ENCODE measurements at regions not wholly inside any gene's neighbourhood (a gene's known extent, or its start where the extent isn't known, plus 50 kb on each side); places are given as distances from the start of the nearest gene placed in this dataset.

- Mint-ChIP-seq H3K36me3 (no peaks in the 10 kb centered on the region), H3K9me3 (peaks cover 4% of the 10 kb centered on the region), H3K4me1 (no peaks in the 10 kb centered on the region), H3K4me3 (no peak overlapping the region), H3K27ac (no peak overlapping the region)
- DNase-seq (ENCODE audit: low spot score in 2 of 2) (no peak), ATAC-seq (no peak)
Observed at GRCh38 chr4:136121426-136121825, 1410.9 kb downstream of the PCDH18 start.

- H3K9me3 Mint-ChIP-seq = peaks cover 10% of the 10 kb centered on the region
- no peak for ATAC-seq
Observed at GRCh38 chr4:136113921-136114320, 1418.4 kb downstream of the PCDH18 start.

GRCh38 chr4:136112116-136112515 lies 1420.2 kb downstream of the PCDH18 start:
- ATAC-seq = no peak
- no peak overlapping the region for H3K4me3 Mint-ChIP-seq
- no peak for DNase-seq (ENCODE audit: low spot score in 2 of 2)
- H3K36me3 Mint-ChIP-seq = no peaks in the 10 kb centered on the region
- no peak overlapping the region for H3K27ac Mint-ChIP-seq
- no peaks in the 10 kb centered on the region for H3K4me1 Mint-ChIP-seq
- peaks cover 10% of the 10 kb centered on the region for H3K9me3 Mint-ChIP-seq

More at GRCh38 chr4:136113921-136114320, 1418.4 kb downstream of the PCDH18 start:
- no peak for DNase-seq (ENCODE audit: low spot score in 2 of 2)
- H3K4me3 Mint-ChIP-seq = no peak overlapping the region
- no peaks in the 10 kb centered on the region for H3K4me1 Mint-ChIP-seq
- no peaks in the 10 kb centered on the region for H3K36me3 Mint-ChIP-seq
- H3K27ac Mint-ChIP-seq = no peak overlapping the region

DNA sequence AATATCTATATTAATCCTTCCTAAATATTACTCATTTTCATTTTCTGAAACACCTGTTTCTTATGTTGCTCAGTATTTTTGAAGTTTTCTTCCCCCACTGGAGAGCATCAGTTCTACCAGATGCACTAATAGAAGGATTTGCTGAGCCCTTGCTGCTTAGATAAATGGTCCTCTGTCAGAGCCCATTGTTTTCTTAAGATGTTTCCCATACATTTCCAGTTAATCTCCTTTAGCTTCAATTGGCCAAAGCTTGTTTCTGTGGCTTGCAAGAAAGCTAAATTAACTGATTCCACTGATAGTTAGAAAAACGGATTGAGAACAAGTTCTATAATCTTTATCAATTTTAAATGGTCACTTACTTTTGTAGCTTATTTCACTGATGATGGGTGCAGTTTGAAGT lies 1425.5 kb downstream of the PCDH18 start:
- Mint-ChIP-seq H3K36me3 (no peaks in the 10 kb centered on the region), H3K4me3 (no peak overlapping the region), H3K27ac (no peak overlapping the region), H3K9me3 (peaks cover 3% of the 10 kb centered on the region), H3K4me1 (no peaks in the 10 kb centered on the region)
- DNase-seq (ENCODE audit: low spot score in 2 of 2) (no peak), ATAC-seq (no peak)

DNA sequence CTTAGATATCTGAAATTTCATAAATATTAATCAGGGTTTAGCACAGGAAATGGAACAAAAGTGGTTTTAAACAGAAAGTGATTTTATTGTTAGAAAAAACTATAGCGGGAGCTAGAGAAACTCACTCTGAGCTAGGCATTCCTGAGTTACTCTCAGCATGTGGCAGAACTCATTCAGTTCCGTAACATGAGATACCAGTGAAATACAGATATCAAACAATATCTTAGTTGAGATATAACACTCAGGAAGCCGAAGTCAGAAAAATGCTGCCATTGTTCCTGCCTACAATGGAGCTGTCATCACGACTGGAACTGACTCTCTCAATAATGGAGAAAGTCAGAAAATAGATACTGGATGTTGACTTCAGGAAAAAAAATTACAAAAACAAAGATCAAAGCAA lies 1428.7 kb downstream of the PCDH18 start:
- Mint-ChIP-seq H3K9me3 (peaks cover 5% of the 10 kb centered on the region), H3K4me3 (no peak overlapping the region), H3K36me3 (no peaks in the 10 kb centered on the region), H3K27ac (no peak overlapping the region), H3K4me1 (no peaks in the 10 kb centered on the region)
- ATAC-seq = no peak
- DNase-seq (ENCODE audit: low spot score in 2 of 2) = no peak

- no peaks in the 10 kb centered on the region for H3K4me1 Mint-ChIP-seq
- H3K9me3 Mint-ChIP-seq = peaks cover 5% of the 10 kb centered on the region
- no peak overlapping the region for H3K4me3 Mint-ChIP-seq
- no peak overlapping the region for H3K27ac Mint-ChIP-seq
- no peak for ATAC-seq
- DNase-seq (ENCODE audit: low spot score in 2 of 2) = no peak
- no peaks in the 10 kb centered on the region for H3K36me3 Mint-ChIP-seq
Observed at GRCh38 chr4:136097676-136098075, 1434.6 kb downstream of the PCDH18 start.

DNA sequence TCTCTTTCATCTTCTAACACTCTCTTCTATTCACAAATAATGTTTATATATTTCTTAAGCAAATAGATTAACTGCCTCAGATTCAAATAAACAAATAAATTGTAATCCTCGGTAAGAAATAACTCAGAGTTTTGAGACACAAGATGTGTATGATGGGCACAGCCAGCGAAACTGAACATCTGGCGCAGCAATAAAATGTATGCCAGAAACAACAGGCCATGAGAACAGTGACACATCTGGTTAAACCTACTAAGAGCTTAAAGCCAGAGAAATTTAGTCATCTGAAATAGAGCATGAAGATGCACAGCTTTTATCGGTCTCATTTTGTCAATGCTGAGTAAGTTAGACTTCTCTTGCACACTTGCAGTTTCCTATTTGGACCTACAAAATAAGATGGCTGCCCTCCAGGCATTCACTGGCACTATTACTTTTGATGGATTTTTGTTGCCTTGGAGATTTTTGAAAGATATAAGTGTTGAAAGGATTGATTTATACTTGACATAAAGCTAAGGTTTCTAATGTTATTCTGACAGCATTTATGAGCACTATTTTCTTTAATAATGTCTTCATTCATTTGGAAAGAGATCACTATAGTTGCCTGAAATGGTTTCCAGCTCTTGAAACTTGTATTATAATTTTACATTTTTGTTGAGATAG lies 1444.0 kb downstream of the PCDH18 start:
- Mint-ChIP-seq H3K4me1 (no peaks in the 10 kb centered on the region), H3K27ac (no peak overlapping the region), H3K36me3 (no peaks in the 10 kb centered on the region), H3K4me3 (no peak overlapping the region), H3K9me3 (no peaks in the 10 kb centered on the region)
- DNase-seq (ENCODE audit: low spot score in 2 of 2) (no peak), ATAC-seq (no peak)

DNA sequence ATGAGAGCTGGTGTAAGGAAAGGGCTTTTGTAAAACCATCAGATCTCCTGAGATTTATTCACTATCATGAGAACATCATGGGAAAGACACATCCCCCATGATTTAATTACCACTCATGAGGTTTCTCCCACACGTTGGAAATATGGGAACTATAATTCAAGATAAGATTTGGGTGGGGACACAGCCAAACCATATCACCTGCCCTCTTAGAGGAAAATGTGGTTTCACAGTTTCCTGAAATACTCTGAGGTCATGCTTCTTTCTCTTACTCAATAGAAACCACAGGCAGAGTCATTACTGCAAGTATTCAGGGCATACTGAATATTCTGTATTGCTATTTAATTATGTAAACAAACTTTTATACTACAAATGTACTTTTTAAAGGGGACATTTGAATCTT lies 1453.3 kb downstream of the PCDH18 start:
- no peaks in the 10 kb centered on the region for H3K4me1 Mint-ChIP-seq
- no peak for DNase-seq (ENCODE audit: low spot score in 2 of 2)
- H3K4me3 Mint-ChIP-seq = no peak overlapping the region
- no peaks in the 10 kb centered on the region for H3K36me3 Mint-ChIP-seq
- peaks cover 14% of the 10 kb centered on the region for H3K9me3 Mint-ChIP-seq
- no peak overlapping the region for H3K27ac Mint-ChIP-seq
- no peak for ATAC-seq

- no peaks in the 10 kb centered on the region for H3K36me3 Mint-ChIP-seq
Observed at GRCh38 chr4:136056748-136057147, 1475.5 kb downstream of the PCDH18 start.

GRCh38 chr4:136055360-136055759 lies 1476.9 kb downstream of the PCDH18 start:
- ATAC-seq = no peak
- no peaks in the 10 kb centered on the region for H3K4me1 Mint-ChIP-seq
- no peak overlapping the region for H3K4me3 Mint-ChIP-seq
- no peak for DNase-seq (ENCODE audit: low spot score in 2 of 2)
- no peaks in the 10 kb centered on the region for H3K36me3 Mint-ChIP-seq
- H3K27ac Mint-ChIP-seq = no peak overlapping the region
- H3K9me3 Mint-ChIP-seq = peaks cover 8% of the 10 kb centered on the region

More at GRCh38 chr4:136056748-136057147, 1475.5 kb downstream of the PCDH18 start:
- no peak overlapping the region for H3K4me3 Mint-ChIP-seq
- peaks cover 8% of the 10 kb centered on the region for H3K9me3 Mint-ChIP-seq
- H3K27ac Mint-ChIP-seq = no peak overlapping the region
- H3K4me1 Mint-ChIP-seq = no peaks in the 10 kb centered on the region
- DNase-seq (ENCODE audit: low spot score in 2 of 2) (no peak), ATAC-seq (no peak)

- ATAC-seq (no peak), DNase-seq (ENCODE audit: low spot score in 2 of 2) (no peak)
- Mint-ChIP-seq H3K27ac (no peak overlapping the region), H3K9me3 (peaks cover 9% of the 10 kb centered on the region), H3K4me3 (no peak overlapping the region), H3K36me3 (no peaks in the 10 kb centered on the region), H3K4me1 (no peaks in the 10 kb centered on the region)
Observed at GRCh38 chr4:136036744-136037143, 1495.5 kb downstream of the PCDH18 start.

GRCh38 chr4:136032391-136032790 lies 1499.9 kb downstream of the PCDH18 start:
- H3K9me3 Mint-ChIP-seq = peaks cover 8% of the 10 kb centered on the region

DNA sequence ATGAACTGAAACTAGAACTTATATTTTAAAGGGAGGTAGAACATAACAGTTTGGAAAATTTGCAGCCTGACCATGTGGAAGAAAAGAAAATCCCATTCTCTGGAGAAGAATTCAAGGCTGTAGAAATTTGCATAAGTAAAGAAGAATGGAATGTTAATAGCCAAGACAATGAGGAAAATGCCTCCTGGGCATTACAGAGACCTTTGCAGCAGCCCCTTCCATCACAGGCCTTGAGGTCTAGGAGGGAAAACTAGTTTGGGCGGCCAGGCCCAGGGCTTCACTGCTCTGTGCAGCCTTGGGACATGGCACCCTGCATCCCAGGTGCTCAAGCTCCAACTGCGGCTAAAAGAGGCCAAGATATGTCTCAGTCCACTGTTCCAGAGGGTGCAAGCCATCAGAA lies 1506.8 kb downstream of the PCDH18 start:
- no peak overlapping the region for H3K27ac Mint-ChIP-seq
- no peaks in the 10 kb centered on the region for H3K36me3 Mint-ChIP-seq
- no peak overlapping the region for H3K4me3 Mint-ChIP-seq
- H3K4me1 Mint-ChIP-seq = no peaks in the 10 kb centered on the region
- DNase-seq (ENCODE audit: low spot score in 2 of 2) (no peak), ATAC-seq (no peak)
- peaks cover 10% of the 10 kb centered on the region for H3K9me3 Mint-ChIP-seq

More at GRCh38 chr4:136032391-136032790, 1499.9 kb downstream of the PCDH18 start:
- Mint-ChIP-seq H3K4me3 (no peak overlapping the region), H3K4me1 (no peaks in the 10 kb centered on the region), H3K27ac (no peak overlapping the region), H3K36me3 (no peaks in the 10 kb centered on the region)
- ATAC-seq (no peak), DNase-seq (ENCODE audit: low spot score in 2 of 2) (no peak)

- Mint-ChIP-seq H3K36me3 (no peaks in the 10 kb centered on the region), H3K4me3 (no peak overlapping the region), H3K9me3 (peaks cover 11% of the 10 kb centered on the region), H3K27ac (no peak overlapping the region), H3K4me1 (no peaks in the 10 kb centered on the region)
- DNase-seq (ENCODE audit: low spot score in 2 of 2) (no peak), ATAC-seq (no peak)
Observed at GRCh38 chr4:136017556-136017955, 1514.7 kb downstream of the PCDH18 start.

DNA sequence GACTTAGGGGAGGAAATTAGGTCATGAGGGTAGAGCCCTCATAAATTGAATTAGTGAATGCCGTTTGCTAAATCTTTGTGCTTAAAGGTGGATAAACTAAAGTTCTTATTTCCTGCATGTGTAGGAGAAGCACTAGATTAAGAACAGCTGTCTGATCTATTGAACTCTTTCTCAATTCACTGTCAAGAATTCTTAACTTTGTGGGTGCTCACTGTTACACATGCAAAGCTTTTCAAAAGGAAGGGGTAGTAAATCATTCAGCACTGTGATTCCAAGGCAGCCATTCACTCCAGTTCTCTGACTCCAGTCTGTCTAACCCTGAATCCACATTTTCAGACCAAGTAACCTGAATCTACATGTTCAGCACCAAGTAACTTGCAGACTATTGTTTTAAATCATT lies 1520.1 kb downstream of the PCDH18 start:
- H3K9me3 Mint-ChIP-seq = peaks cover 6% of the 10 kb centered on the region

GRCh38 chr4:136009258-136009832 lies 1522.9 kb downstream of the PCDH18 start:
- Mint-ChIP-seq H3K4me1 (no peaks in the 10 kb centered on the region), H3K36me3 (no peaks in the 10 kb centered on the region), H3K27ac (no peak overlapping the region), H3K4me3 (no peak overlapping the region), H3K9me3 (peaks cover 6% of the 10 kb centered on the region)
- ATAC-seq = peak; percentile 19
- no peak for DNase-seq (ENCODE audit: low spot score in 2 of 2)

More for the DNA sequence above, 1520.1 kb downstream of the PCDH18 start:
- no peaks in the 10 kb centered on the region for H3K36me3 Mint-ChIP-seq
- no peak overlapping the region for H3K4me3 Mint-ChIP-seq
- no peak overlapping the region for H3K27ac Mint-ChIP-seq
- H3K4me1 Mint-ChIP-seq = no peaks in the 10 kb centered on the region
- DNase-seq (ENCODE audit: low spot score in 2 of 2) (no peak), ATAC-seq (no peak)

Data from stimulated activated effector memory CD8-positive, alpha-beta T cell treated with anti-CD3 and anti-CD28 coated beads, Interleukin-12 subunit alpha, Interleukin-12 subunit beta, amount 100 ng/mL, for 72 hours (primary cell).